CD14-positive monocyte (primary cell): ENCODE measurements at regions not wholly inside any gene's neighbourhood (a gene's known extent, or its start where the extent isn't known, plus 50 kb on each side); places are given as distances from the start of the nearest gene placed in this dataset.

Experiments used
- DNase-seq, 3 donors: peaks; one replicate each; pipeline ENCODE4 v3.0.0-alpha.2; 2011 to 2022
- H2AFZ ChIP-seq: 2 replicates; pipeline ENCODE4 v1.6.0; 2012; ENCODE audit warnings: mild to moderate bottlenecking, low read depth, low read length, inconsistent platforms; ENCODE audit not compliant: insufficient read depth, poor library complexity, severe bottlenecking
- H3K27ac ChIP-seq, 2 donors: 1 replicate in 1 of 2; 2 replicates in 1 of 2; pipeline ENCODE4 v1.5.1; 2012 to 2013; ENCODE audit warnings: low read length in 2 of 2, control low read depth in 1 of 2, inconsistent platforms in 1 of 2, low read depth in 1 of 2, mild to moderate bottlenecking in 1 of 2
- H3K27me3 ChIP-seq, 2 donors: one replicate each; pipeline versions ENCODE4 v1.6.0 to v1.6.1; 2011 to 2013; ENCODE audit warnings: low read length in 2 of 2; ENCODE audit not compliant: control insufficient read depth in 2 of 2, insufficient read depth in 2 of 2
- H3K36me3 ChIP-seq, 2 donors: replicated peaks in 1 of 2; 1 replicate in 1 of 2; 2 replicates in 1 of 2; pipeline versions ENCODE4 v1.5.1 to v1.6.1; 2012 to 2013; ENCODE audit warnings: low read length in 2 of 2, control low read depth in 1 of 2, inconsistent platforms in 1 of 2, mild to moderate bottlenecking in 1 of 2; ENCODE audit not compliant: insufficient read depth in 2 of 2, control insufficient read depth in 1 of 2
- H3K4me1 ChIP-seq, 2 donors: 1 replicate in 1 of 2; 2 replicates in 1 of 2; pipeline versions ENCODE4 v1.5.1 to v1.6.1; 2012 to 2013; ENCODE audit warnings: low read length in 2 of 2, control low read depth in 1 of 2, inconsistent platforms in 1 of 2, mild to moderate bottlenecking in 1 of 2, moderate library complexity in 1 of 2; ENCODE audit not compliant: insufficient read depth in 2 of 2, control insufficient read depth in 1 of 2
- H3K4me2 ChIP-seq: replicated peaks from 2 replicates; pipeline ENCODE3; 2012; ENCODE audit warnings: low read length, moderate library complexity, mild to moderate bottlenecking; ENCODE audit not compliant: poor library complexity, severe bottlenecking; ENCODE audit errors: extremely low read depth
- H3K4me3 ChIP-seq, 3 experiments: fragments of 200-600 bp in 1 of 3; sonication (generic) in 1 of 3; replicated peaks in 1 of 3; 1 replicate in 2 of 3; 2 replicates in 1 of 3; pipeline ENCODE4 v1.5.1; 2011 to 2013; ENCODE audit warnings: low read length in 3 of 3, mild to moderate bottlenecking in 3 of 3, control low read depth in 2 of 3, low read depth in 2 of 3, inconsistent platforms in 1 of 3, moderate library complexity in 1 of 3
- H3K79me2 ChIP-seq: 2 replicates; pipeline ENCODE4 v1.6.0; 2012; ENCODE audit warnings: mild to moderate bottlenecking, control low read depth, inconsistent platforms, low read length, moderate library complexity; ENCODE audit not compliant: insufficient read depth
- H3K9ac ChIP-seq: 2 replicates; pipeline ENCODE4 v1.6.0; 2017; ENCODE audit warnings: low read length, mild to moderate bottlenecking; ENCODE audit not compliant: insufficient read depth, poor library complexity, severe bottlenecking
- H3K9me3 ChIP-seq, 2 donors: replicated peaks in 1 of 2; 1 replicate in 1 of 2; 2 replicates in 1 of 2; pipeline versions ENCODE4 v1.5.1 to v1.6.1; 2012 to 2013; ENCODE audit warnings: low read length in 2 of 2, control low read depth in 1 of 2; ENCODE audit not compliant: control insufficient read depth in 1 of 2, insufficient read depth in 1 of 2
- H4K20me1 ChIP-seq: 2 replicates; pipeline ENCODE4 v1.6.0; 2012; ENCODE audit warnings: mild to moderate bottlenecking, low read length, control low read depth, moderate library complexity; ENCODE audit not compliant: insufficient read depth
- H3K27ac Mint-ChIP-seq, 7 donors: one replicate each; pipeline ENCODE4 v1.8.0; 2020; ENCODE audit warnings: mild to moderate bottlenecking in 7 of 7, mixed read lengths in 7 of 7, moderate library complexity in 6 of 7, inconsistent platforms in 2 of 7
- H3K27me3 Mint-ChIP-seq, 3 donors: one replicate each; pipeline ENCODE4 v1.8.0; 2021 to 2022; ENCODE audit warnings: low read depth in 3 of 3, mild to moderate bottlenecking in 3 of 3, mixed read lengths in 3 of 3, moderate library complexity in 3 of 3, inconsistent platforms in 1 of 3
- H3K36me3 Mint-ChIP-seq, 2 donors: one replicate each; pipeline ENCODE4 v1.8.0; 2020; ENCODE audit warnings: mixed read lengths in 2 of 2, inconsistent platforms in 1 of 2, mild to moderate bottlenecking in 1 of 2
- H3K4me1 Mint-ChIP-seq: one replicate; pipeline ENCODE4 v1.8.0; 2020; ENCODE audit warnings: mild to moderate bottlenecking, mixed read lengths
- H3K4me3 Mint-ChIP-seq, 2 donors: one replicate each; pipeline ENCODE4 v1.8.0; 2020; ENCODE audit warnings: mild to moderate bottlenecking in 2 of 2, mixed read lengths in 2 of 2, moderate library complexity in 1 of 2
- H3K9me3 Mint-ChIP-seq, 7 donors: one replicate each; pipeline ENCODE4 v1.8.0; 2020 to 2022; ENCODE audit warnings: mixed read lengths in 7 of 7, mild to moderate bottlenecking in 6 of 7, moderate library complexity in 6 of 7, inconsistent platforms in 2 of 7
- WGBS: methylation state at CpG from one replicate; pipeline ENCODE4 v1.1.5; 2013; ENCODE audit warnings: missing lambda C conversion rate; ENCODE audit not compliant: insufficient coverage; 5-methylcytosine and 5-hydroxymethylcytosine counted together
- intact Hi-C, 2 donors: fragments of 100-400 bp; cut with micrococcal nuclease; formaldehyde crosslinking; loops; one replicate each; pipeline versions ENCODE4 v1.15.0 to v1.15.1; 2023
- TF ChIP-seq, protein P1 (sequence below): fragments of 200-600 bp; IDR thresholded peaks from one replicate; pipeline ENCODE4 v1.8.0; 2022; ENCODE audit warnings: antibody characterized with exemption, mild to moderate bottlenecking

DNA sequence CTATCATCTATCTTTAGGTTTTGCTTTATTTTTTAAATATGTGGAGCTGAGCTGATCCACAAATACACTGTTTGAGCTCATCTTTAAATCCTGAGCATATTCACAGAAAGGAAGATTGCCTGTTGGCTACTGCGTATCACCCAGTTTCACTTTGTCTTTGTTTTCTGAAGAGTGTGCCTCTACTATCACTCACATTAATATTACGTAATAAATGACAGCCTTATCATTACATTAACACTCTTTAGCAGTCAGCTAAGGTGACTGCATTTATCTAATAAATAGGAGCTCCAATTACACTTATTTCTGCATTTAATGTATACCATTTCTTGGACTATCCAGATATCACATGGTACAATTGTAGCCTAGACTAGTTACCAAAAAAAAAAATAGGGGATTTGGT, 511.7 kb downstream of the NR2F1-AS1 start:
- H3K4me2 ChIP-seq: no peak overlapping the region
- no peaks in the 10 kb centered on the region for H3K9me3 ChIP-seq
- H3K36me3 ChIP-seq: no peaks in the 10 kb centered on the region
- H3K27ac Mint-ChIP-seq: no peak overlapping the region
- no peak overlapping the region for H3K27ac ChIP-seq
- peaks cover 0 to 4% (median 0%) of the 10 kb centered on the region in 7 donors for H3K9me3 Mint-ChIP-seq
- no peak for DNase-seq
- H3K4me3 ChIP-seq: no peak overlapping the region
- TF ChIP-seq, protein P1, sequence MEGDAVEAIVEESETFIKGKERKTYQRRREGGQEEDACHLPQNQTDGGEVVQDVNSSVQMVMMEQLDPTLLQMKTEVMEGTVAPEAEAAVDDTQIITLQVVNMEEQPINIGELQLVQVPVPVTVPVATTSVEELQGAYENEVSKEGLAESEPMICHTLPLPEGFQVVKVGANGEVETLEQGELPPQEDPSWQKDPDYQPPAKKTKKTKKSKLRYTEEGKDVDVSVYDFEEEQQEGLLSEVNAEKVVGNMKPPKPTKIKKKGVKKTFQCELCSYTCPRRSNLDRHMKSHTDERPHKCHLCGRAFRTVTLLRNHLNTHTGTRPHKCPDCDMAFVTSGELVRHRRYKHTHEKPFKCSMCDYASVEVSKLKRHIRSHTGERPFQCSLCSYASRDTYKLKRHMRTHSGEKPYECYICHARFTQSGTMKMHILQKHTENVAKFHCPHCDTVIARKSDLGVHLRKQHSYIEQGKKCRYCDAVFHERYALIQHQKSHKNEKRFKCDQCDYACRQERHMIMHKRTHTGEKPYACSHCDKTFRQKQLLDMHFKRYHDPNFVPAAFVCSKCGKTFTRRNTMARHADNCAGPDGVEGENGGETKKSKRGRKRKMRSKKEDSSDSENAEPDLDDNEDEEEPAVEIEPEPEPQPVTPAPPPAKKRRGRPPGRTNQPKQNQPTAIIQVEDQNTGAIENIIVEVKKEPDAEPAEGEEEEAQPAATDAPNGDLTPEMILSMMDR: no peak
- intact Hi-C loops: no loop called here
- H3K27me3 Mint-ChIP-seq: no peaks in the 10 kb centered on the region
- H3K4me1 ChIP-seq: no peaks in the 10 kb centered on the region
- no peaks in the 10 kb centered on the region for H3K27me3 ChIP-seq
- H3K4me3 Mint-ChIP-seq: no peak overlapping the region
- H2AFZ ChIP-seq: no peak overlapping the region
- no peaks in the 10 kb centered on the region for H4K20me1 ChIP-seq
- H3K36me3 Mint-ChIP-seq: no peaks in the 10 kb centered on the region
- WGBS: 86% methylated on average over 1 of the region's 2 CpGs
- no peaks in the 10 kb centered on the region for H3K79me2 ChIP-seq
- H3K9ac ChIP-seq: no peak overlapping the region
- no peaks in the 10 kb centered on the region for H3K4me1 Mint-ChIP-seq

DNA sequence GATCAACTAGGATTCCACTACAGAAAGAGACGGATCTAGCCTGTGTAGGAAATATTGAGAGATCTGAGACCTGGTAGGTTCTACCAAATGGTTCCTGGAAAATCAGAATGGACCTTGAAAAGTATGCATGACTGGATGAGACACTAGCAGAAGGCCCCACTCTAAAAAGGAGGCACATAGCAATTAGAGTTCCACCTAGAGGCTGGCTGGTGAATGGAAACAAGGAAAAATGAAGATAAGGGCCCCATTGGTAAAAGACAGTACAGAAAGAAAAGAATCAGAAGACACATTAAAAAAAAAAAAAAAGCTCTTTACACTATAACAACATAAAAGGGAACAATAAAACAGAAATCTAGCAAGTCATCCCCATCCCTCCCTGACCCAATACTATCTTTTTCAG, 518.5 kb downstream of the NR2F1-AS1 start:
- Mint-ChIP-seq H3K27me3 (no peaks in the 10 kb centered on the region), H3K27ac (no peak overlapping the region)
- H3K79me2 ChIP-seq: no peaks in the 10 kb centered on the region

More for the DNA sequence above, 518.5 kb downstream of the NR2F1-AS1 start:
- intact Hi-C loops: no loop called here
- H3K4me2 ChIP-seq: no peak overlapping the region
- no peaks in the 10 kb centered on the region for H3K4me1 Mint-ChIP-seq
- H3K9ac ChIP-seq: no peak overlapping the region
- no peak overlapping the region for H3K4me3 Mint-ChIP-seq
- no CpG with 5 or more reads among the region's 1 CpG for WGBS
- TF ChIP-seq, protein P1: no peak
- no peak overlapping the region for H3K27ac ChIP-seq
- no peak overlapping the region for H2AFZ ChIP-seq
- no peaks in the 10 kb centered on the region for H3K4me1 ChIP-seq
- no peaks in the 10 kb centered on the region for H3K36me3 Mint-ChIP-seq
- no peaks in the 10 kb centered on the region for H3K27me3 ChIP-seq
- no peak for DNase-seq
- H3K9me3 ChIP-seq: no peaks in the 10 kb centered on the region
- H4K20me1 ChIP-seq: no peaks in the 10 kb centered on the region
- peaks cover 0 to 3% (median 0%) of the 10 kb centered on the region in 7 donors for H3K9me3 Mint-ChIP-seq
- no peaks in the 10 kb centered on the region for H3K36me3 ChIP-seq
- H3K4me3 ChIP-seq: no peak overlapping the region
